ENCODE measurements at regions not wholly inside any gene's neighbourhood (a gene's known extent, or its start where the extent isn't known, plus 50 kb on each side); places are given as distances from the start of the nearest gene placed in this dataset.

GRCh38 chr2:15844211-15844801, 96.0 kb upstream of the MYCN start:
- no peak for ATAC-seq
- ChIA-PET CTCF (no interaction called here), POLR2A (no interaction called here)
- Mint-ChIP-seq H3K27me3 (no peaks in the 10 kb centered on the region), H3K4me1 (ENCODE audit: low read depth) (no peaks in the 10 kb centered on the region), H3K27ac (no peak overlapping the region), H3K36me3 (ENCODE audit: low read depth) (no peaks in the 10 kb centered on the region), H3K9me3 (no peaks in the 10 kb centered on the region), H3K4me3 (no peak overlapping the region)
- DNase-seq: no peak
- TF ChIP-seq CTCF (IDR thresholded peaks at IDR 0.05): no peak
- intact Hi-C loops (cut with micrococcal nuclease): no loop called here

- Mint-ChIP-seq H3K27ac (no peak overlapping the region), H3K9me3 (no peaks in the 10 kb centered on the region), H3K27me3 (no peaks in the 10 kb centered on the region), H3K36me3 (ENCODE audit: low read depth) (no peaks in the 10 kb centered on the region), H3K4me1 (ENCODE audit: low read depth) (no peaks in the 10 kb centered on the region), H3K4me3 (no peak overlapping the region)
- no peak for TF ChIP-seq CTCF (IDR thresholded peaks at IDR 0.05)
- intact Hi-C loops (cut with micrococcal nuclease): no loop called here
- ATAC-seq: no peak
- POLR2A ChIA-PET: no interaction called here
- no peak for DNase-seq
- CTCF ChIA-PET: no interaction called here
These were observed 95.1 kb upstream of the MYCN start for GRCh38 chr2:15845294-15845693.

- Mint-ChIP-seq H3K27ac (no peak overlapping the region), H3K36me3 (ENCODE audit: low read depth) (no peaks in the 10 kb centered on the region), H3K4me3 (no peak overlapping the region), H3K27me3 (no peaks in the 10 kb centered on the region), H3K4me1 (ENCODE audit: low read depth) (no peaks in the 10 kb centered on the region), H3K9me3 (no peaks in the 10 kb centered on the region)
- no peak for TF ChIP-seq CTCF (IDR thresholded peaks at IDR 0.05)
- intact Hi-C loops (cut with micrococcal nuclease): no loop called here
- DNase-seq (no peak), ATAC-seq (no peak)
- ChIA-PET CTCF (no interaction called here), POLR2A (no interaction called here)
These were observed 94.5 kb upstream of the MYCN start for GRCh38 chr2:15845737-15846405.

- no peak for ATAC-seq
- H3K36me3 Mint-ChIP-seq (ENCODE audit: low read depth): no peaks in the 10 kb centered on the region
- intact Hi-C loops (cut with micrococcal nuclease): no loop called here
- DNase-seq: no peak
- TF ChIP-seq CTCF (IDR thresholded peaks at IDR 0.05): no peak
- ChIA-PET CTCF (no interaction called here), POLR2A (no interaction called here)
- H3K27me3 Mint-ChIP-seq: no peaks in the 10 kb centered on the region
- no peaks in the 10 kb centered on the region for H3K9me3 Mint-ChIP-seq
- no peak overlapping the region for H3K27ac Mint-ChIP-seq
- no peak overlapping the region for H3K4me3 Mint-ChIP-seq
- no peaks in the 10 kb centered on the region for H3K4me1 Mint-ChIP-seq (ENCODE audit: low read depth)
These were observed 93.7 kb upstream of the MYCN start for GRCh38 chr2:15846626-15847025.

- H3K27ac Mint-ChIP-seq: no peak overlapping the region
- ATAC-seq: no peak
- intact Hi-C loops (cut with micrococcal nuclease): no loop called here
- DNase-seq: no peak
- ChIA-PET POLR2A (no interaction called here), CTCF (no interaction called here)
- no peaks in the 10 kb centered on the region for H3K4me1 Mint-ChIP-seq (ENCODE audit: low read depth)
- H3K36me3 Mint-ChIP-seq (ENCODE audit: low read depth): no peaks in the 10 kb centered on the region
- no peak for TF ChIP-seq CTCF (IDR thresholded peaks at IDR 0.05)
- no peaks in the 10 kb centered on the region for H3K9me3 Mint-ChIP-seq
- no peak overlapping the region for H3K4me3 Mint-ChIP-seq
- H3K27me3 Mint-ChIP-seq: peaks cover 1% of the 10 kb centered on the region
These were observed 89.8 kb upstream of the MYCN start for GRCh38 chr2:15850534-15850933.

All from activated CD8-positive, alpha-beta T cell treated with anti-CD3 and anti-CD28 coated beads for 36 hours (primary cell).